ENCODE measurements at regions not wholly inside any gene's neighbourhood (a gene's known extent, or its start where the extent isn't known, plus 50 kb on each side); places are given as distances from the start of the nearest gene placed in this dataset.

DNA sequence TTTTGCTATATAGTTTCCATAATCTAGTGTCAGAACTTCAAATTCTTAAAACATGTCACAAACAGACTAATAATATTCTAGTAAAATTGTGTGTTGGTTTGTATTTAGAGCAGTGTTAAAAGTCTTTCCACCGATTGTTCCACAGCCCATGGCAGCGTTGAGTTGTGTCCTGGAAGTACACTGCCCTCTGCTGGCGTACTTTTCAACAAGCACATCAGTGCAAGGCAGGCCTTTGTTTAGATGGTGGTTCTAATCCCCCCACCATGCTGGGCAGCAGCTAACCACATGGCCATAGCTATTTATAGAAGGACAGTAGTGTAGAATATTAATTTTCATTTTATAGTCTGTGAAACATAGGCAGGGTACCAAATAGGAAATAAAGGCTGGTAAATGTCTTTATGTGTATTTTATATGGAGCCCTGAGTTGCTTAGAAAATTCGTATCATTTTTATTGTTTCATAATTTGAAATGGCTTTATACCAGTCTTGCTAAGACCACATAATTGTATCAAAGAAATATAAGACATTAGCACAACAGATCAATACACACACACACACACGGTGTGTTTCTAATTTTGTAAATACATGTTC, 235.4 kb downstream of the SEC23A start (continued):
- no peak for TF ChIP-seq JUNB (CRISPR knock-in tag; IDR thresholded peaks at IDR 0.05; ENCODE audit: borderline replicate concordance)
- no peak for TF ChIP-seq KLF12 (CRISPR knock-in tag; IDR thresholded peaks at IDR 0.05; ENCODE audit: borderline replicate concordance)
- no peak for TF ChIP-seq TMF1 (CRISPR knock-in tag; IDR thresholded peaks at IDR 0.05; ENCODE audit: low read depth)
- TF ChIP-seq ZNF841 (CRISPR knock-in tag; IDR thresholded peaks at IDR 0.05; ENCODE audit: borderline replicate concordance), result no peak
- TF ChIP-seq NFYC (CRISPR knock-in tag; IDR thresholded peaks at IDR 0.05), result no peak
- TF ChIP-seq, protein P1, sequence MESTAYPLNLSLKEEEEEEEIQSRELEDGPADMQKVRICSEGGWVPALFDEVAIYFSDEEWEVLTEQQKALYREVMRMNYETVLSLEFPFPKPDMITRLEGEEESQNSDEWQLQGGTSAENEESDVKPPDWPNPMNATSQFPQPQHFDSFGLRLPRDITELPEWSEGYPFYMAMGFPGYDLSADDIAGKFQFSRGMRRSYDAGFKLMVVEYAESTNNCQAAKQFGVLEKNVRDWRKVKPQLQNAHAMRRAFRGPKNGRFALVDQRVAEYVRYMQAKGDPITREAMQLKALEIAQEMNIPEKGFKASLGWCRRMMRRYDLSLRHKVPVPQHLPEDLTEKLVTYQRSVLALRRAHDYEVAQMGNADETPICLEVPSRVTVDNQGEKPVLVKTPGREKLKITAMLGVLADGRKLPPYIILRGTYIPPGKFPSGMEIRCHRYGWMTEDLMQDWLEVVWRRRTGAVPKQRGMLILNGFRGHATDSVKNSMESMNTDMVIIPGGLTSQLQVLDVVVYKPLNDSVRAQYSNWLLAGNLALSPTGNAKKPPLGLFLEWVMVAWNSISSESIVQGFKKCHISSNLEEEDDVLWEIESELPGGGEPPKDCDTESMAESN (CRISPR knock-in tag; conservative IDR thresholded peaks at IDR 0.05), result no peak
- TF ChIP-seq, protein P2, sequence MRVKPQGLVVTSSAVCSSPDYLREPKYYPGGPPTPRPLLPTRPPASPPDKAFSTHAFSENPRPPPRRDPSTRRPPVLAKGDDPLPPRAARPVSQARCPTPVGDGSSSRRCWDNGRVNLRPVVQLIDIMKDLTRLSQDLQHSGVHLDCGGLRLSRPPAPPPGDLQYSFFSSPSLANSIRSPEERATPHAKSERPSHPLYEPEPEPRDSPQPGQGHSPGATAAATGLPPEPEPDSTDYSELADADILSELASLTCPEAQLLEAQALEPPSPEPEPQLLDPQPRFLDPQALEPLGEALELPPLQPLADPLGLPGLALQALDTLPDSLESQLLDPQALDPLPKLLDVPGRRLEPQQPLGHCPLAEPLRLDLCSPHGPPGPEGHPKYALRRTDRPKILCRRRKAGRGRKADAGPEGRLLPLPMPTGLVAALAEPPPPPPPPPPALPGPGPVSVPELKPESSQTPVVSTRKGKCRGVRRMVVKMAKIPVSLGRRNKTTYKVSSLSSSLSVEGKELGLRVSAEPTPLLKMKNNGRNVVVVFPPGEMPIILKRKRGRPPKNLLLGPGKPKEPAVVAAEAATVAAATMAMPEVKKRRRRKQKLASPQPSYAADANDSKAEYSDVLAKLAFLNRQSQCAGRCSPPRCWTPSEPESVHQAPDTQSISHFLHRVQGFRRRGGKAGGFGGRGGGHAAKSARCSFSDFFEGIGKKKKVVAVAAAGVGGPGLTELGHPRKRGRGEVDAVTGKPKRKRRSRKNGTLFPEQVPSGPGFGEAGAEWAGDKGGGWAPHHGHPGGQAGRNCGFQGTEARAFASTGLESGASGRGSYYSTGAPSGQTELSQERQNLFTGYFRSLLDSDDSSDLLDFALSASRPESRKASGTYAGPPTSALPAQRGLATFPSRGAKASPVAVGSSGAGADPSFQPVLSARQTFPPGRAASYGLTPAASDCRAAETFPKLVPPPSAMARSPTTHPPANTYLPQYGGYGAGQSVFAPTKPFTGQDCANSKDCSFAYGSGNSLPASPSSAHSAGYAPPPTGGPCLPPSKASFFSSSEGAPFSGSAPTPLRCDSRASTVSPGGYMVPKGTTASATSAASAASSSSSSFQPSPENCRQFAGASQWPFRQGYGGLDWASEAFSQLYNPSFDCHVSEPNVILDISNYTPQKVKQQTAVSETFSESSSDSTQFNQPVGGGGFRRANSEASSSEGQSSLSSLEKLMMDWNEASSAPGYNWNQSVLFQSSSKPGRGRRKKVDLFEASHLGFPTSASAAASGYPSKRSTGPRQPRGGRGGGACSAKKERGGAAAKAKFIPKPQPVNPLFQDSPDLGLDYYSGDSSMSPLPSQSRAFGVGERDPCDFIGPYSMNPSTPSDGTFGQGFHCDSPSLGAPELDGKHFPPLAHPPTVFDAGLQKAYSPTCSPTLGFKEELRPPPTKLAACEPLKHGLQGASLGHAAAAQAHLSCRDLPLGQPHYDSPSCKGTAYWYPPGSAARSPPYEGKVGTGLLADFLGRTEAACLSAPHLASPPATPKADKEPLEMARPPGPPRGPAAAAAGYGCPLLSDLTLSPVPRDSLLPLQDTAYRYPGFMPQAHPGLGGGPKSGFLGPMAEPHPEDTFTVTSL (CRISPR knock-in tag; IDR thresholded peaks at IDR 0.05; ENCODE audit: borderline replicate concordance), result no peak
- no peak for TF ChIP-seq MAF1 (CRISPR knock-in tag; IDR thresholded peaks at IDR 0.05; ENCODE audit: borderline replicate concordance)
- TF ChIP-seq BRCA1 (CRISPR knock-in tag; IDR thresholded peaks at IDR 0.05), result no peak
- TF ChIP-seq ZNF263 (CRISPR knock-in tag; IDR thresholded peaks at IDR 0.05), result no peak
- TF ChIP-seq, protein P3, sequence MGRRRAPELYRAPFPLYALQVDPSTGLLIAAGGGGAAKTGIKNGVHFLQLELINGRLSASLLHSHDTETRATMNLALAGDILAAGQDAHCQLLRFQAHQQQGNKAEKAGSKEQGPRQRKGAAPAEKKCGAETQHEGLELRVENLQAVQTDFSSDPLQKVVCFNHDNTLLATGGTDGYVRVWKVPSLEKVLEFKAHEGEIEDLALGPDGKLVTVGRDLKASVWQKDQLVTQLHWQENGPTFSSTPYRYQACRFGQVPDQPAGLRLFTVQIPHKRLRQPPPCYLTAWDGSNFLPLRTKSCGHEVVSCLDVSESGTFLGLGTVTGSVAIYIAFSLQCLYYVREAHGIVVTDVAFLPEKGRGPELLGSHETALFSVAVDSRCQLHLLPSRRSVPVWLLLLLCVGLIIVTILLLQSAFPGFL (CRISPR knock-in tag; IDR thresholded peaks at IDR 0.05), result no peak
- TF ChIP-seq, protein P4, sequence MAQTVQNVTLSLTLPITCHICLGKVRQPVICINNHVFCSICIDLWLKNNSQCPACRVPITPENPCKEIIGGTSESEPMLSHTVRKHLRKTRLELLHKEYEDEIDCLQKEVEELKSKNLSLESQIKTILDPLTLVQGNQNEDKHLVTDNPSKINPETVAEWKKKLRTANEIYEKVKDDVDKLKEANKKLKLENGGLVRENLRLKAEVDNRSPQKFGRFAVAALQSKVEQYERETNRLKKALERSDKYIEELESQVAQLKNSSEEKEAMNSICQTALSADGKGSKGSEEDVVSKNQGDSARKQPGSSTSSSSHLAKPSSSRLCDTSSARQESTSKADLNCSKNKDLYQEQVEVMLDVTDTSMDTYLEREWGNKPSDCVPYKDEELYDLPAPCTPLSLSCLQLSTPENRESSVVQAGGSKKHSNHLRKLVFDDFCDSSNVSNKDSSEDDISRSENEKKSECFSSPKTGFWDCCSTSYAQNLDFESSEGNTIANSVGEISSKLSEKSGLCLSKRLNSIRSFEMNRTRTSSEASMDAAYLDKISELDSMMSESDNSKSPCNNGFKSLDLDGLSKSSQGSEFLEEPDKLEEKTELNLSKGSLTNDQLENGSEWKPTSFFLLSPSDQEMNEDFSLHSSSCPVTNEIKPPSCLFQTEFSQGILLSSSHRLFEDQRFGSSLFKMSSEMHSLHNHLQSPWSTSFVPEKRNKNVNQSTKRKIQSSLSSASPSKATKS (CRISPR knock-in tag; IDR thresholded peaks at IDR 0.05), result no peak
- TF ChIP-seq SPEN (CRISPR knock-in tag; IDR thresholded peaks at IDR 0.05; ENCODE audit: low read depth), result no peak
- TF ChIP-seq NR2F1 (CRISPR knock-in tag; IDR thresholded peaks at IDR 0.05), result no peak
- TF ChIP-seq, protein P5, sequence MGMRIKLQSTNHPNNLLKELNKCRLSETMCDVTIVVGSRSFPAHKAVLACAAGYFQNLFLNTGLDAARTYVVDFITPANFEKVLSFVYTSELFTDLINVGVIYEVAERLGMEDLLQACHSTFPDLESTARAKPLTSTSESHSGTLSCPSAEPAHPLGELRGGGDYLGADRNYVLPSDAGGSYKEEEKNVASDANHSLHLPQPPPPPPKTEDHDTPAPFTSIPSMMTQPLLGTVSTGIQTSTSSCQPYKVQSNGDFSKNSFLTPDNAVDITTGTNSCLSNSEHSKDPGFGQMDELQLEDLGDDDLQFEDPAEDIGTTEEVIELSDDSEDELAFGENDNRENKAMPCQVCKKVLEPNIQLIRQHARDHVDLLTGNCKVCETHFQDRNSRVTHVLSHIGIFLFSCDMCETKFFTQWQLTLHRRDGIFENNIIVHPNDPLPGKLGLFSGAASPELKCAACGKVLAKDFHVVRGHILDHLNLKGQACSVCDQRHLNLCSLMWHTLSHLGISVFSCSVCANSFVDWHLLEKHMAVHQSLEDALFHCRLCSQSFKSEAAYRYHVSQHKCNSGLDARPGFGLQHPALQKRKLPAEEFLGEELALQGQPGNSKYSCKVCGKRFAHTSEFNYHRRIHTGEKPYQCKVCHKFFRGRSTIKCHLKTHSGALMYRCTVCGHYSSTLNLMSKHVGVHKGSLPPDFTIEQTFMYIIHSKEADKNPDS (CRISPR knock-in tag; IDR thresholded peaks at IDR 0.05), result no peak
- no peak for TF ChIP-seq ZNF296 (CRISPR knock-in tag; conservative IDR thresholded peaks at IDR 0.05)

Measured in HepG2 (cell line).